ENCODE measurements at regions not wholly inside any gene's neighbourhood (a gene's known extent, or its start where the extent isn't known, plus 50 kb on each side); places are given as distances from the start of the nearest gene placed in this dataset.

- TF ChIP-seq, protein P1, sequence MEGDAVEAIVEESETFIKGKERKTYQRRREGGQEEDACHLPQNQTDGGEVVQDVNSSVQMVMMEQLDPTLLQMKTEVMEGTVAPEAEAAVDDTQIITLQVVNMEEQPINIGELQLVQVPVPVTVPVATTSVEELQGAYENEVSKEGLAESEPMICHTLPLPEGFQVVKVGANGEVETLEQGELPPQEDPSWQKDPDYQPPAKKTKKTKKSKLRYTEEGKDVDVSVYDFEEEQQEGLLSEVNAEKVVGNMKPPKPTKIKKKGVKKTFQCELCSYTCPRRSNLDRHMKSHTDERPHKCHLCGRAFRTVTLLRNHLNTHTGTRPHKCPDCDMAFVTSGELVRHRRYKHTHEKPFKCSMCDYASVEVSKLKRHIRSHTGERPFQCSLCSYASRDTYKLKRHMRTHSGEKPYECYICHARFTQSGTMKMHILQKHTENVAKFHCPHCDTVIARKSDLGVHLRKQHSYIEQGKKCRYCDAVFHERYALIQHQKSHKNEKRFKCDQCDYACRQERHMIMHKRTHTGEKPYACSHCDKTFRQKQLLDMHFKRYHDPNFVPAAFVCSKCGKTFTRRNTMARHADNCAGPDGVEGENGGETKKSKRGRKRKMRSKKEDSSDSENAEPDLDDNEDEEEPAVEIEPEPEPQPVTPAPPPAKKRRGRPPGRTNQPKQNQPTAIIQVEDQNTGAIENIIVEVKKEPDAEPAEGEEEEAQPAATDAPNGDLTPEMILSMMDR (IDR thresholded peaks at IDR 0.05), result no peak
These were observed 200.7 kb upstream of the KCNH7 start for GRCh38 chr2:163039266-163039665.

DNA sequence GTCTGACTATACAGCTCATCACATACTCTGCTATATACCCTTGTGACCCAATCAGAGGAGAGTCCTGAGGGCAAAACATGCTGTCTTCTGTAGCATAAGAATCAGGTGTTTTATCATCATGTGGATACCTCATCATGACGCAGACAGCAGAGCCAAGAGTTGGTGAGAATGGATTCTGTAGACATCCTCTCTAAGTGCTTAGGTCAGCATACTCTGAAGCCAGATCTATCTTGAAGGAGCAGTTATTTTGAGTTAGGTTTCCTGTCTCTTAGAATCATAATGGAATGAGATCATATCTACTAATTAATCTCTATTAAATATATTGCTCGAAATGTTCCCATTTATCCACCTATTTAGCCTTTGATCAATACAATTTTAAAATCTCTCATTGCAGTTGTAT, 190.2 kb upstream of the KCNH7 start:
- TF ChIP-seq, protein P1 (IDR thresholded peaks at IDR 0.05), result no peak

- TF ChIP-seq, protein P1 (IDR thresholded peaks at IDR 0.05), result no peak
These were observed 172.4 kb upstream of the KCNH7 start for GRCh38 chr2:163011000-163011399.

GRCh38 chr2:163008642-163009041, 170.1 kb upstream of the KCNH7 start:
- TF ChIP-seq, protein P1 (IDR thresholded peaks at IDR 0.05), result no peak

DNA sequence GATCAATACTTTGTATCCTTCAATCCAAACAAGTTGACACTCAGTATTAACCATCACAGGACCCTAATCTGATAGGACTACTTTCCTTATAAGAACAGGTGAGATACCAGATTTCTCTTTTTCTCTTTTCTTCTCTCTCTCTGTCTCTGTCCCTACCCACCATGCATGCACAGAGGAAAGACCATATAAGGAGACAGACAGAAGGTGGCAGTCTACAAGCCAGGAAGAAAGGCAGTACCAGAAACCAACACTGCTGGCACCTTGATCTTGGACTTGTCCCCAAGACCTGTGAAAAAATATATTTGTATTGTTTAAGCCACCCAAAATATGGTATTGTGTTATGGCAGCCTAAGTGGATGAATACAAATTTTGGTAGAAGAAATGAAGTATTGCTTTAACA, 156.2 kb upstream of the KCNH7 start:
- TF ChIP-seq, protein P1 (IDR thresholded peaks at IDR 0.05), result no peak

DNA sequence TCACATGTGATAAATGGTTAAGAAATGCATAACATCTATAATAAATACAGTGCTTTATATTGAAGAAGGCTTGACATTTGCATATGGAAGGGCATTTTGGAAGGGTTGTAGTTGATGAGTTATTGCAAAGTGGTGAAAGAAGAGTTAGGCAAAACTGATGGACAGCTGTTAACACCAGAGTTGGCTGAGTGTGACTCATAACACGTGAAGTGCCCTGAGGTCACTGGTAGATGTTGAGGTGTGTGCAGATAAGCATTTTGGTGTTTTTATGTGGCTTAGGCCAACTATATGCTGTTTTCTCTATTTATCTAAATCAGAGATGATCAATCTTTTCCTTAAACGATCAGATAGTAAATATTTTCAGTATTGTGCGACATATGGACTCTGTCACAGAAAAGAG, 154.3 kb upstream of the KCNH7 start:
- TF ChIP-seq, protein P1 (IDR thresholded peaks at IDR 0.05), result no peak

DNA sequence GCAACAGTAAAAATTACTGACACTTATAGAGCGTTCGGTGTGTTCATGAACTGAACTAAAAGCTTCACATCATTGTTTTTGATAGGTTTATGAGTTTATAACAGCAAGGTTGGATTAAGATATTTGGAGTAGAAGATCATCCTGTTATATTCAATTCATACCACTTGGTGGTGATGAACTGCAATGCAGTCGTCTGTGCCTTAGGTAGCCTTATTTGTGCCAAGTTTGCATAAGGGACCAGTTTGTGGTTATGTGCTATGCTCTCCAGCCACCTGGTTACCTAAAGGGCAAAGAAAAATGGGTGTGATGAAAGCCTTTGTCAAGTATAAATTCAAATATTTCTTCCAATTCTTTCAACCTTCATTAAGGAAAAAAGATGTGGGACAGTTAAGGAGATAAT, 150.9 kb upstream of the KCNH7 start:
- TF ChIP-seq, protein P1 (IDR thresholded peaks at IDR 0.05), result no peak

- TF ChIP-seq, protein P1 (IDR thresholded peaks at IDR 0.05), result no peak
These were observed 136.2 kb upstream of the KCNH7 start for GRCh38 chr2:162974771-162975170.
